ENCODE measurements at regions not wholly inside any gene's neighbourhood (a gene's known extent, or its start where the extent isn't known, plus 50 kb on each side); places are given as distances from the start of the nearest gene placed in this dataset.

DNA sequence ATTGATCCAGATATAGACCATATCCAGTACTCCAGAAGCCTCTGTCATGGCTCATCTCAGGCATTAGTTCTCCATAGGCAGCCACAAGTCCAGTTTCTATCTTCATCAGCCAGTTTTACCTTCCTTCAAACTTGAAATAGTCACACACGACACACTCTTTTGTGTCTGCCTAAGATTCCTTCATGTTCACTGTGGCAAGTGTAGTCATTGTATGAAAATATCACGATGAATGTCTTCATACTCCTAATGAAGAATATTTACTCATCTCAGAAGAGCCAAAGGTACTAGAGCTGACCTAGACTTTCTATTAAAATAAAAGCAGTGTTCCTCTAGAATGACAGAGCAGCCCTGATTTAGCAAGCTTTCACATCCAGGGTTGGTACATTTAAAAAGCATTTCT is 230.7 kb downstream of the SNX13 start:
- Histone ChIP-seq H3K9me3 (0 out of 2 replicates have a peak, but pooled peaks cover 4% of the 10 kb centered on the region), H3K36me3 (replicated peaks in 1 of 2; ENCODE audit: control insufficient read depth in 1 of 2, insufficient read depth in 2 of 2, low read length in 1 of 2) (no peaks in the 10 kb centered on the region), H3F3A (replicated peaks; ENCODE audit: insufficient read depth) (no peaks in the 10 kb centered on the region), H2AFZ (ENCODE audit: low read depth) (no peak overlapping the region), H3K27ac (ENCODE audit: low read depth in 2 of 2, low read length in 1 of 2) (no peak overlapping the region), H3K9ac (no peak overlapping the region), H3K79me2 (ENCODE audit: insufficient read depth) (no peaks in the 10 kb centered on the region), H3K27me3 (ENCODE audit: insufficient read depth) (peaks cover 17% of the 10 kb centered on the region), H3K9me2 (no peaks in the 10 kb centered on the region), H3K4me1 (ENCODE audit: control insufficient read depth in 1 of 2, insufficient read depth in 2 of 2, low read depth in 1 of 2, low read length in 1 of 2) (no peaks in the 10 kb centered on the region), H4K20me1 (ENCODE audit: insufficient read depth) (no peaks in the 10 kb centered on the region), H3K4me2 (no peak overlapping the region), H3K4me3 (ENCODE audit: low read depth in 2 of 2, low read length in 1 of 2) (no peak overlapping the region)
- DNase-seq: no peak
- no peak for TF ChIP-seq EZH2phosphoT487 (IDR thresholded peaks at IDR 0.05; ENCODE audit: borderline replicate concordance, low read depth)
- TF ChIP-seq MXI1 (IDR thresholded peaks at IDR 0.05; ENCODE audit: low read depth, low read length): no peak
- no peak for TF ChIP-seq EP300 (IDR thresholded peaks at IDR 0.05; ENCODE audit: borderline replicate concordance in 1 of 2, low read depth in 1 of 2, low read length in 1 of 2)
- TF ChIP-seq POLR2AphosphoS5 (IDR thresholded peaks at IDR 0.05; ENCODE audit: low read depth, low read length): no peak
- no peak for TF ChIP-seq YY1 (IDR thresholded peaks at IDR 0.05; ENCODE audit: low read depth)
- TF ChIP-seq, protein P1, sequence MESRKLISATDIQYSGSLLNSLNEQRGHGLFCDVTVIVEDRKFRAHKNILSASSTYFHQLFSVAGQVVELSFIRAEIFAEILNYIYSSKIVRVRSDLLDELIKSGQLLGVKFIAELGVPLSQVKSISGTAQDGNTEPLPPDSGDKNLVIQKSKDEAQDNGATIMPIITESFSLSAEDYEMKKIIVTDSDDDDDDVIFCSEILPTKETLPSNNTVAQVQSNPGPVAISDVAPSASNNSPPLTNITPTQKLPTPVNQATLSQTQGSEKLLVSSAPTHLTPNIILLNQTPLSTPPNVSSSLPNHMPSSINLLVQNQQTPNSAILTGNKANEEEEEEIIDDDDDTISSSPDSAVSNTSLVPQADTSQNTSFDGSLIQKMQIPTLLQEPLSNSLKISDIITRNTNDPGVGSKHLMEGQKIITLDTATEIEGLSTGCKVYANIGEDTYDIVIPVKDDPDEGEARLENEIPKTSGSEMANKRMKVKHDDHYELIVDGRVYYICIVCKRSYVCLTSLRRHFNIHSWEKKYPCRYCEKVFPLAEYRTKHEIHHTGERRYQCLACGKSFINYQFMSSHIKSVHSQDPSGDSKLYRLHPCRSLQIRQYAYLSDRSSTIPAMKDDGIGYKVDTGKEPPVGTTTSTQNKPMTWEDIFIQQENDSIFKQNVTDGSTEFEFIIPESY (IDR thresholded peaks at IDR 0.05; ENCODE audit: borderline replicate concordance, low read depth): no peak
- TF ChIP-seq SMC3 (IDR thresholded peaks at IDR 0.05; ENCODE audit: low read depth, low read length): no peak
- TF ChIP-seq, protein P2, sequence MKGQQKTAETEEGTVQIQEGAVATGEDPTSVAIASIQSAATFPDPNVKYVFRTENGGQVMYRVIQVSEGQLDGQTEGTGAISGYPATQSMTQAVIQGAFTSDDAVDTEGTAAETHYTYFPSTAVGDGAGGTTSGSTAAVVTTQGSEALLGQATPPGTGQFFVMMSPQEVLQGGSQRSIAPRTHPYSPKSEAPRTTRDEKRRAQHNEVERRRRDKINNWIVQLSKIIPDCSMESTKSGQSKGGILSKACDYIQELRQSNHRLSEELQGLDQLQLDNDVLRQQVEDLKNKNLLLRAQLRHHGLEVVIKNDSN (IDR thresholded peaks at IDR 0.05; ENCODE audit: borderline replicate concordance, low read depth): no peak
- TF ChIP-seq CTCF (IDR thresholded peaks at IDR 0.05): no peak
- no peak for TF ChIP-seq REST (IDR thresholded peaks at IDR 0.05; ENCODE audit: low read depth, low read length)
- no peak for TF ChIP-seq MAX (IDR thresholded peaks at IDR 0.05; ENCODE audit: low read depth)
- TF ChIP-seq PBX3 (IDR thresholded peaks at IDR 0.05): no peak
- TF ChIP-seq FOXJ3 (CRISPR knock-in tag; IDR thresholded peaks at IDR 0.05): no peak
- WGBS (ENCODE audit: low lambda C conversion rate): 4% methylated on average over 2 of the region's 2 CpGs
- CTCF ChIA-PET: interaction anchor here (0.5 to 1.7 kb wide), 3 partner anchors 60 to 98 kb away, joined by 3 to 4 read pairs (median 4); no protein-coding TSS in a partner anchor
- POLR2A ChIA-PET: no interaction called here

Data from SK-N-SH (cell line).